Esophagus muscularis mucosa (tissue), 3 donors: ENCODE measurements at regions not wholly inside any gene's neighbourhood (a gene's known extent, or its start where the extent isn't known, plus 50 kb on each side); places are given as distances from the start of the nearest gene placed in this dataset.

ENCODE experiments used
- CTCF ChIP-seq, 3 experiments: fragments of 200-600 bp in 2 of 3; fragments of 450-650 bp in 1 of 3; sonication (generic) in 2 of 3; IDR thresholded peaks; one replicate each; pipeline ENCODE4 v1.5.1; 2017 to 2019; ENCODE audit warnings: antibody characterized with exemption in 3 of 3, mild to moderate bottlenecking in 2 of 3, moderate library complexity in 1 of 3
- POLR2A ChIP-seq: fragments of 450-650 bp; IDR thresholded peaks from one replicate; pipeline ENCODE4 v1.6.1; 2017; ENCODE audit warnings: antibody characterized with exemption, moderate library complexity, mild to moderate bottlenecking, low read depth
- POLR2AphosphoS5 ChIP-seq, 2 donors: sonication (generic); formaldehyde crosslinking; IDR thresholded peaks; one replicate each; pipeline ENCODE4 v1.6.1; 2017; ENCODE audit warnings: antibody characterized with exemption in 2 of 2

GRCh38 chr1:239914751-239915231 is 176.9 kb upstream of the FMN2 start:
- TF ChIP-seq CTCF (IDR thresholded peaks at IDR 0.05) (peak in 1 of 3 experiments; percentile 28), POLR2AphosphoS5 (IDR thresholded peaks at IDR 0.05) (peak in 1 of 2 donors; percentile 45), POLR2A (no peak)
